ENCODE measurements at regions not wholly inside any gene's neighbourhood (a gene's known extent, or its start where the extent isn't known, plus 50 kb on each side); places are given as distances from the start of the nearest gene placed in this dataset.

GRCh38 chr4:92199135-92199534 is 104.6 kb upstream of the GRID2 start:
- no peak for TF ChIP-seq CTCF (conservative IDR thresholded peaks at IDR 0.05)
- no peak for TF ChIP-seq EZH2 (IDR thresholded peaks at IDR 0.05; ENCODE audit: low read depth)

Data from PC-9 (cell line).